SU-DHL-6 (cell line): ENCODE measurements at regions not wholly inside any gene's neighbourhood (a gene's known extent, or its start where the extent isn't known, plus 50 kb on each side); places are given as distances from the start of the nearest gene placed in this dataset.

Experiments
- H2AFZ ChIP-seq: fragments of 200-600 bp; sonication (generic); 2 replicates; pipeline ENCODE4 v1.6.1; 2014; ENCODE audit warnings: low read depth, mild to moderate bottlenecking, moderate library complexity, mixed read lengths, antibody characterized with exemption, low read length; ENCODE audit not compliant: severe bottlenecking
- H3F3A ChIP-seq: fragments of 200-600 bp; shearing (Covaris generic); 2 replicates; pipeline ENCODE4 v1.6.0; 2016; ENCODE audit warnings: antibody characterized with exemption, mild to moderate bottlenecking; ENCODE audit not compliant: insufficient read depth
- H3K27ac ChIP-seq: fragments of 200-600 bp; sonication (generic); 2 replicates; pipeline ENCODE4 v1.5.1; 2016; ENCODE audit warnings: low read depth, mild to moderate bottlenecking, low read length, moderate library complexity, mixed read lengths
- H3K27me3 ChIP-seq: fragments of 200-600 bp; sonication (generic), shearing (Covaris generic); 2 replicates; pipeline ENCODE4 v1.6.0; 2014; ENCODE audit warnings: mild to moderate bottlenecking, low read length
- H3K36me3 ChIP-seq: fragments of 200-600 bp; sonication (generic); 2 replicates; pipeline ENCODE4 v1.6.1; 2014; ENCODE audit warnings: mild to moderate bottlenecking, low read length, mixed read lengths
- H3K4me2 ChIP-seq: fragments of 300-600, 200-600 bp; shearing (Covaris generic), sonication (generic); 2 replicates; pipeline ENCODE4 v1.6.0; 2014; ENCODE audit warnings: low read length, low read depth, mild to moderate bottlenecking; ENCODE audit not compliant: poor library complexity, severe bottlenecking
- H3K4me3 ChIP-seq: fragments of 200-600 bp; sonication (generic); 2 replicates; pipeline ENCODE4 v1.5.1; 2014; ENCODE audit warnings: antibody characterized with exemption, low read length, mild to moderate bottlenecking, mixed read lengths; ENCODE audit not compliant: insufficient read depth, poor library complexity, severe bottlenecking
- H3K79me2 ChIP-seq: fragments of 200-600 bp; sonication (generic); 2 replicates; pipeline ENCODE4 v1.6.1; 2014; ENCODE audit warnings: mild to moderate bottlenecking, low read length, moderate library complexity; ENCODE audit not compliant: insufficient read depth
- H3K9ac ChIP-seq: fragments of 200-600 bp; sonication (generic); 2 replicates; pipeline ENCODE4 v1.7.0; 2014; ENCODE audit warnings: mild to moderate bottlenecking, low read length
- H3K9me2 ChIP-seq: fragments of 200-600 bp; sonication (generic); replicated peaks from 2 replicates; pipeline ENCODE4 v1.6.1; 2014; ENCODE audit warnings: low read length; ENCODE audit not compliant: insufficient read depth
- H3K9me3 ChIP-seq: fragments of 200-600 bp; sonication (generic); 2 replicates; pipeline ENCODE4 v1.6.1; 2014; ENCODE audit warnings: low read length, mixed read lengths; ENCODE audit not compliant: insufficient read depth
- H4K20me1 ChIP-seq: fragments of 200-600 bp; sonication (generic); 2 replicates; pipeline ENCODE4 v1.6.1; 2014; ENCODE audit warnings: low read depth, mild to moderate bottlenecking, antibody characterized with exemption, low read length, moderate library complexity, mixed read lengths
- CTCF ChIP-seq: fragments of 200-600 bp; sonication (generic); IDR thresholded peaks from one replicate; pipeline ENCODE4 v1.5.1; 2017; ENCODE audit warnings: antibody characterized with exemption, mild to moderate bottlenecking, low read length, moderate library complexity; ENCODE audit not compliant: insufficient read depth, poor library complexity, severe bottlenecking
- EZH2phosphoT487 ChIP-seq: fragments of 200-600 bp; sonication (generic), shearing (Covaris generic); conservative IDR thresholded peaks from 2 replicates; pipeline ENCODE4 v1.6.1; 2018; ENCODE audit warnings: mild to moderate bottlenecking, antibody characterized with exemption, low read length, moderate library complexity, mixed read lengths

DNA sequence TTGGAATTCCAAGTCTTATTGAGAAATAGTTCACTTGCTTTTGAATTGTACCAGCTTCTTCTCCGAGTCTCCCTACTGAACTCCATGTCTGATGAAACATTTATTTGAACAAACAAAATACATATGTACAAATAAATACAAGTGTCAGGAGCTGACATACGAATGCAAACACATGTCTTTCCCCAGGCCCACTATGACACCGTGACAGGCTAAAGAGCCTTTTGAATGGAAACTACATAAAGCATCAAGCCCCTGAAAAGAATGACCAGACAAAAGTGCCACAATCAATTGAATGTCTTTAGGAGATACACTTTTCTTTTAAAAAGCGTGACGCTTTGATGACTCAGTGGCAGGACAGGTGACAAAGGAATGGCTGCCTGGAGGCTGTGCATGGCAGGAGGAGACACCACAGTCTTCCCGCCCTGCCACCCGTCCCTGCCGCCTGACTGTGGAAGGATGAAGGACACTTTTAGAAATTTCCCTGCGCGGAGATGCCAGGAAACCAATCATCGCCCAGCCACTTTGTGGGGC lies 112.4 kb upstream of the BNC2 start:
- no peak for TF ChIP-seq CTCF
- TF ChIP-seq EZH2phosphoT487, result no peak
- H3K27me3 ChIP-seq, result no peaks in the 10 kb centered on the region
- no peak overlapping the region for H3K9ac ChIP-seq
- no peaks in the 10 kb centered on the region; the same call in 1 of the 2 replicates for H3K9me2 ChIP-seq
- no peaks in the 10 kb centered on the region for H3K9me3 ChIP-seq
- no peak overlapping the region for H3K4me3 ChIP-seq
- no peaks in the 10 kb centered on the region for H3K79me2 ChIP-seq
- H3K4me2 ChIP-seq, result no peak overlapping the region
- H4K20me1 ChIP-seq, result no peaks in the 10 kb centered on the region
- H3F3A ChIP-seq, result no peaks in the 10 kb centered on the region
- H2AFZ ChIP-seq, result no peak overlapping the region
- H3K36me3 ChIP-seq, result no peaks in the 10 kb centered on the region
- H3K27ac ChIP-seq, result no peak overlapping the region

DNA sequence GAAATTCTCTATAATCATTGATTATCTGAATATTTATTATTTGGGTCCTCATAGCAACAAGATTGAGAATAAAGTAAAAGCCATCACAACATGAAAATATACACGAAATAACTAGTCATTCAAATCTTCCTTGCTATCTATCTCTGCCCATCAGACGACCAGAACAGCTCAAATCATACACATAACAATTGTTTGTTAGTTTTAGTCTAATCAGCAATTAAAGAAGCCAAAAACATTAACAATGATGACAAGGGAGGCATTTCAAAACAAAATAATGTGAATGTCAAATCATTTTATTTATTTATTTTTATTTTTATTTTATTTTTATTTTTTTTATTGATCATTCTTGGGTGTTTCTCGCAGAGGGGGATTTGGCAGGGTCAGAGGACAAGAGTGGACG lies 106.0 kb upstream of the BNC2 start:
- Histone ChIP-seq H2AFZ (no peak overlapping the region), H3F3A (no peaks in the 10 kb centered on the region), H3K9me2 (no peaks in the 10 kb centered on the region), H3K9me3 (no peaks in the 10 kb centered on the region), H3K27me3 (no peaks in the 10 kb centered on the region), H4K20me1 (no peaks in the 10 kb centered on the region), H3K9ac (no peak overlapping the region), H3K36me3 (no peaks in the 10 kb centered on the region), H3K4me2 (no peak overlapping the region), H3K4me3 (no peak overlapping the region), H3K79me2 (no peaks in the 10 kb centered on the region), H3K27ac (no peak overlapping the region)
- TF ChIP-seq EZH2phosphoT487 (no peak), CTCF (no peak)

- Histone ChIP-seq H3K4me2 (no peak overlapping the region), H4K20me1 (no peaks in the 10 kb centered on the region)
- TF ChIP-seq EZH2phosphoT487 (no peak), CTCF (no peak)
Observed at GRCh38 chr9:16974436-16974835, 104.0 kb upstream of the BNC2 start.

GRCh38 chr9:16970321-16970720 lies 99.9 kb upstream of the BNC2 start:
- H3K9me3 ChIP-seq, result no peaks in the 10 kb centered on the region
- H3K9ac ChIP-seq, result no peak overlapping the region
- no peaks in the 10 kb centered on the region for H3K27me3 ChIP-seq
- no peaks in the 10 kb centered on the region for H3K9me2 ChIP-seq
- H3K79me2 ChIP-seq, result no peaks in the 10 kb centered on the region
- no peak overlapping the region for H3K4me2 ChIP-seq
- H3K4me3 ChIP-seq, result no peak overlapping the region
- no peaks in the 10 kb centered on the region for H3F3A ChIP-seq
- no peaks in the 10 kb centered on the region for H3K36me3 ChIP-seq
- no peaks in the 10 kb centered on the region for H4K20me1 ChIP-seq
- H3K27ac ChIP-seq, result no peak overlapping the region
- no peak for TF ChIP-seq CTCF
- TF ChIP-seq EZH2phosphoT487, result no peak
- no peak overlapping the region for H2AFZ ChIP-seq

More at GRCh38 chr9:16974436-16974835, 104.0 kb upstream of the BNC2 start:
- Histone ChIP-seq H3K9me3 (no peaks in the 10 kb centered on the region), H3K27me3 (no peaks in the 10 kb centered on the region), H3K9me2 (no peaks in the 10 kb centered on the region), H2AFZ (no peak overlapping the region), H3F3A (no peaks in the 10 kb centered on the region), H3K79me2 (no peaks in the 10 kb centered on the region), H3K4me3 (no peak overlapping the region), H3K9ac (no peak overlapping the region), H3K36me3 (no peaks in the 10 kb centered on the region), H3K27ac (no peak overlapping the region)
